ENCODE measurements at regions not wholly inside any gene's neighbourhood (a gene's known extent, or its start where the extent isn't known, plus 50 kb on each side); places are given as distances from the start of the nearest gene placed in this dataset.

- no peak for TF ChIP-seq CTCF (IDR thresholded peaks at IDR 0.05; ENCODE audit: low read depth, low read length, missing control alignments)
- DNase-seq (ENCODE audit: extremely low read depth, low read depth): no peak
- no peak overlapping the region for H3K4me3 ChIP-seq (replicated peaks; ENCODE audit: low read depth, low read length)
Observed at GRCh38 chr5:9919306-9920030, 289.3 kb upstream of the TAS2R1 start.

- TF ChIP-seq CTCF (IDR thresholded peaks at IDR 0.05; ENCODE audit: low read depth, low read length, missing control alignments): no peak
- no peak overlapping the region for H3K4me3 ChIP-seq (replicated peaks; ENCODE audit: low read depth, low read length)
- no peak for DNase-seq (ENCODE audit: extremely low read depth, low read depth)
Observed at GRCh38 chr5:9905661-9906060, 275.5 kb upstream of the TAS2R1 start.

DNA sequence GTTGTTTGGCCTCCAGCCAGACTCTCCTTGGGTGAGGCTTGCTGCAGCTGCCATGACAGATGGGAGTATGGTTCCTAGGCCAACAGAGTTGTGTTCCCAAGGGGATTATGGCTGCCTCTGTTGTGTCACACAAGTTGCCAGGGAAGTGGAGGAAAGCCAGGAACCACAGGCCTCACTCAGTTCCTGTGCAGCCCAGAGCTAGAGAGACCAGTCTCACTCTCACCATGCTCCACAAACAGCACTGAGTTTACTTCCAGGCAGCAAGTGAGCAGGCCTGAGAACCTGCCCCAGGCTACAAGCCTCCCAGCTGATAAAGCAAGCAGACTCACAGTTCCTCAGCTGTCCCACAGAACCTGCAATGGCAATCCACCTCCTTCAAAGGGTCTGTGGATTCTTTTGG, 273.6 kb upstream of the TAS2R1 start:
- H3K4me3 ChIP-seq (replicated peaks; ENCODE audit: low read depth, low read length): no peak overlapping the region
- no peak for TF ChIP-seq CTCF (IDR thresholded peaks at IDR 0.05; ENCODE audit: low read depth, low read length, missing control alignments)
- DNase-seq (ENCODE audit: extremely low read depth, low read depth): no peak

GRCh38 chr5:9898319-9898718, 268.2 kb upstream of the TAS2R1 start:
- TF ChIP-seq CTCF (IDR thresholded peaks at IDR 0.05; ENCODE audit: low read depth, low read length, missing control alignments): peak; percentile 62
- DNase-seq (ENCODE audit: extremely low read depth, low read depth): no peak
- H3K4me3 ChIP-seq (replicated peaks; ENCODE audit: low read depth, low read length): no peak overlapping the region

DNA sequence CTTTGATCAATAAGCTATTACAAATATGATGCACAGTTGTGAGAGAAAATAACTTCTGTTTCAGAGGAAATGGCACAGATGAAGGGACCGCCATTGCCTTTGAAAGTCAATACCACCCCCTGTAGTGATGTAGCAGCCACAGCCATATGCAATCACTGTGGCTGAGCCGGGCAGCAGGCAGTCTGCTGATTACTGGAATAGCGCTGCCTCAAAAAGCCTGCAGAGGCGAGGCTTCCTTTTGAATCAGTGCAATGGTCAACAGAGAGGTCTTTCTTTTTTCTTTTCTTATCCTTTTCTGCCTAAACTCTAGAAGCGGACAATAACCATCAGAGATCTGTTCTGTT, 265.1 kb upstream of the TAS2R1 start:
- no peak for DNase-seq (ENCODE audit: extremely low read depth, low read depth)
- no peak overlapping the region for H3K4me3 ChIP-seq (replicated peaks; ENCODE audit: low read depth, low read length)
- no peak for TF ChIP-seq CTCF (IDR thresholded peaks at IDR 0.05; ENCODE audit: low read depth, low read length, missing control alignments)

DNA sequence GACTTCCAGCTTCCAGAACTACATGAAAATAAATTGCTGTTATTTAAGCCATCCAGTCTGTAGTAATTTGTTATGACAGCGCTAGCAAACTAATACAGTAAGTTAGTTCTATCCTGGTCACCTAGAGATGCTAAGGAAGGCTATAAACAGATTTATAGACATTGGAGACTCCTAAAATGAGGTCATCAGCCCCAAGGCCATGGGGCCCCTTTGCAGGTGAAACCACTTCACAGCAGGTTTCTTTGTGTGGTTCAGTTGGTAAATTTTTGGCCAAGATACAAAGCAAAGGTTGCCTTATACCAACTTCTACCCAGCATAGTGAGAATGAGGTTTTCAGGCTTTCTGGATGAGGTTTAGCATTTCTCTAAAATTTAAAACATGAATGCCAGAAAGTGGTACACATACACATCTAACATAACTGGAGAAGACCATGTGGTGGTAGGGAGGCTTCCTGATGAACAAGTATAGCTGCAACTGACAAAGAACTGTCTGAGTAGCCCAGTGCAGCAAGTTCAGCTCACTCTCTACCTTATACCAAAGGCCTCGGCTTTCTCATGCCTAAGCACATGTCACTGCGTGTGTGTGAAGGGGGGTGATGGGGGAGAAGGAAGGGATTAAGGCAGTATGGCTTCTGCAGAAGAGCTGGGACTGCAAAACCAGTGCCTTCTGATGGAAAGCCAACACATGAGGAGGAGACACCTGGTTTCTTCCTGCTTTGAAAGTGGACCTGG, 264.6 kb upstream of the TAS2R1 start:
- no peak for DNase-seq (ENCODE audit: extremely low read depth, low read depth)

More for the DNA sequence above, 264.6 kb upstream of the TAS2R1 start:
- TF ChIP-seq CTCF (IDR thresholded peaks at IDR 0.05; ENCODE audit: low read depth, low read length, missing control alignments): no peak
- H3K4me3 ChIP-seq (replicated peaks; ENCODE audit: low read depth, low read length): no peak overlapping the region
